RWPE1 (cell line): ENCODE measurements at regions not wholly inside any gene's neighbourhood (a gene's known extent, or its start where the extent isn't known, plus 50 kb on each side); places are given as distances from the start of the nearest gene placed in this dataset.

ENCODE experiments used
- CTCF ChIA-PET: fragments of 350-600 bp; sonication (Branson Sonifier 250); formaldehyde crosslinking; extraction: SDS; loops from one replicate; lab custom pipeline; 2021; lab: Yijun Ruan, JAX
- POLR2A ChIA-PET: fragments of 400-600 bp; formaldehyde crosslinking; extraction: SDS; loops from one replicate; lab custom pipeline; 2020; ENCODE audit warnings: antibody characterized with exemption; ENCODE audit not compliant: low non-redundant PET; lab: Yijun Ruan, JAX
- DNase-seq: peaks from one replicate; pipeline ENCODE4 v3.0.0; 2012; ENCODE audit warnings: low spot score
- H3K27ac ChIP-seq: fragments of 450-650 bp; 2 replicates; pipeline ENCODE4 v1.5.1; 2017
- CTCF ChIP-seq: fragments of 450-650 bp; conservative IDR thresholded peaks from 2 replicates; pipeline ENCODE4 v1.5.1; 2017; ENCODE audit warnings: low read depth, mild to moderate bottlenecking

GRCh38 chr10:78727251-78727650 is 341.5 kb upstream of the ZMIZ1 start:
- no peak overlapping the region for H3K27ac ChIP-seq
- DNase-seq = no peak
- POLR2A ChIA-PET = no interaction called here
- CTCF ChIA-PET = interaction anchor here (0.5 to 0.7 kb wide), 2 partner anchors 165 to 244 kb away, joined by 3 to 5 read pairs; no protein-coding TSS in a partner anchor
- TF ChIP-seq CTCF = no peak

GRCh38 chr10:78727728-78728127 is 341.0 kb upstream of the ZMIZ1 start:
- CTCF ChIA-PET = no interaction called here

GRCh38 chr10:78728176-78728575 is 340.6 kb upstream of the ZMIZ1 start:
- CTCF ChIA-PET = interaction anchor here (0.5 kb wide), 1 partner anchor 132 kb away, joined by 4 read pairs; no protein-coding TSS in a partner anchor
- H3K27ac ChIP-seq = no peak overlapping the region
- no peak for DNase-seq
- POLR2A ChIA-PET = interaction anchor here (0.6 kb wide), 1 partner anchor 890 kb away, joined by 3 read pairs; no protein-coding TSS in a partner anchor
- TF ChIP-seq CTCF = no peak

More at GRCh38 chr10:78727728-78728127, 341.0 kb upstream of the ZMIZ1 start:
- H3K27ac ChIP-seq = no peak overlapping the region
- TF ChIP-seq CTCF = no peak
- POLR2A ChIA-PET = interaction anchor here (0.6 kb wide), 1 partner anchor 889 kb away, joined by 3 read pairs; no protein-coding TSS in a partner anchor
- no peak for DNase-seq

- no peak for DNase-seq
- TF ChIP-seq CTCF = no peak
- ChIA-PET POLR2A (no interaction called here), CTCF (no interaction called here)
- H3K27ac ChIP-seq = no peak overlapping the region
These were observed 339.4 kb upstream of the ZMIZ1 start for GRCh38 chr10:78729366-78729765.

- no peak overlapping the region for H3K27ac ChIP-seq
- TF ChIP-seq CTCF = no peak
- CTCF ChIA-PET = interaction anchor here (0.7 kb wide), 1 partner anchor 1709 kb away, joined by 3 read pairs; no protein-coding TSS in a partner anchor
- no peak for DNase-seq
- POLR2A ChIA-PET = no interaction called here
These were observed 339.0 kb upstream of the ZMIZ1 start for GRCh38 chr10:78729800-78730199.

- ChIA-PET CTCF (no interaction called here), POLR2A (no interaction called here)
- no peak for DNase-seq
- no peak for TF ChIP-seq CTCF
- no peak overlapping the region for H3K27ac ChIP-seq
These were observed 338.0 kb upstream of the ZMIZ1 start for GRCh38 chr10:78730754-78731153.
